Stimulated activated CD4-positive, alpha-beta T cell treated with anti-CD3 and anti-CD28 coated beads, Interleukin-2, amount 100 ng/mL, for 4 hours (primary cell): ENCODE measurements at regions not wholly inside any gene's neighbourhood (a gene's known extent, or its start where the extent isn't known, plus 50 kb on each side); places are given as distances from the start of the nearest gene placed in this dataset.
"Not testable (repeated sequence)": the region's sequence is repeated elsewhere in the genome, so short reads cannot be mapped to it uniquely, and the experiment has no call there.

Source experiments
- DNase-seq: peaks from one replicate; pipeline ENCODE4 v3.0.0-alpha.2; 2020; ENCODE audit warnings: low read depth

DNA sequence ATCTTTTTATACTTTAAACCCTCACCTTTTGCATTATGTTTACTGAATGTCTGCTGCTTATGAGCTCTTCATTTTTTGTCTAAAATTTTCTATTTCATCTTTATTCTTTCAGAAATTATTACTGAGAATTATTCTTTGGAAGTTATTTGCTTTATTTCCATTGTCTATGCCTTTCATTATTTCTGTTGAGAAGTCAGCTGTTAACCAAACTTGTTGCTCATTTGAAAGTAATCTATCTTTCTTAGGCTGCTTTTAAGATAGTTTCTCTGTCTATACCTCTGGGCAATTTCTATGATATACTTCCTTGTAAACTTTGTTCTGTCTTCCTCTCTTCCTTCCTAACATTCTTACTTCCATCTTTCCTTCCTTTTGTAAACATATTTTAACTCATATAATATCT, 1165.9 kb upstream of the CELF2 start:
- no peak for DNase-seq

DNA sequence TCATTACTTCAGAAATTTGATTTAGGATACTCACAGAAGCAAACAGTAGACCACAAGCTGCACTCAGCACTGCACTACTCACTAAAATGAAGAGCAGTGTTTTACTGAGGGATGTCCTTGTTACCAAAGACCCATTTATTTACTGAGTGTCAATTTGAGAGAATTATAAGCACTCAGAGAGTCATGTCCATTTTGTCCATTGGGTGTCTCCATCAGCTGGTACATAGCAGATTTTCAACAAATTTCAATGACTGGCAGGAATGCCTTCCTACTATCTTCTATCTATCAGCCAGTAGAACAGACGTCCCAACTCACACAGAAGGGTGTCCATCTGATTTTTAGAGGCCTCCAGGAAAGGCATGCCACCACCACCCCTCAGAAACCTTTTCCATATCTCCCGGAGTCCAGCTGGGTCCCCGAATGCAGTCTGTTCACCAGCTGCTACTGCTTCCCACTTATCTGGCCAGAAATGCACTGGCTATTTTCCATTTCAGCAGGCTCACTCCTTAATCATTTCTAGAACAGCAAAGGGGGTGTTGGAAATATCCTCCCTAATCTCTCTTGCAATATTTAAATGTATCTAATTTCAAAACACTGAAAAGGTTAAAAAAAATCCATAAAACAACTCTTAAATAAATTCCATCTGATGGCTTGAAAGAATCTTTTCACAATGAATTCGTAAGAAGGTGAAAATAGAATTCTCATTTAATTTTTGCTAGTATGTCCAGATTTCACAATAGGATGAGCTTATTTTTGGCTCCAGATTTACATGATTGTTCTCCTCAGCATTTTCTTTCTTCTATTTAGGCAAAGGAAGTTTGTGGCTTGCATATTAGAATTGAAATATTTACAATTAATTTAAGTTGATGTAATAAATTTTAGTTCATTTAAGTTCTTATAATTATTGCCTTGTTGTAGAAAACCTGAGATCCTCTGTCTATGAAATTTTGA, 1164.0 kb upstream of the CELF2 start:
- DNase-seq: no peak

DNA sequence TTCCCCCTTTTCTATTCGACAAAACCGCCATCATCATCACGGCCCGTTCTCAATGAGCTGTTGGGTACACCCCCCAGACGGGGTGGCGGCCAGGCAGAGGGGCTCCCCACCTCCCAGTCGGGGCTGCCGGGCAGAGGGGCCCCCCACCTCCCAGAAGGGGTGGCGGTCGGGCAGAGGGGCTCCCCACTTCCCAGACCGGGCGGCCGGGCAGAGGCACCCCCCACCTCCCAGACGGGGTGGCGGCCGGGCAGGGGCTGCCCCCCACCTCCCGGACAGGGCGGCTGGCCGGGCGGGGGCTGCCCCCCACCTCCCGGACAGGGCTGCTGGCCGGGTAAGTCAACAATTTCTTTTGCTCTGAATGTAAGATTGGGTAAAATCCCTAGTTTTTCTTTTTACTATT, 1162.2 kb upstream of the CELF2 start:
- not testable (repeated sequence) for DNase-seq

DNA sequence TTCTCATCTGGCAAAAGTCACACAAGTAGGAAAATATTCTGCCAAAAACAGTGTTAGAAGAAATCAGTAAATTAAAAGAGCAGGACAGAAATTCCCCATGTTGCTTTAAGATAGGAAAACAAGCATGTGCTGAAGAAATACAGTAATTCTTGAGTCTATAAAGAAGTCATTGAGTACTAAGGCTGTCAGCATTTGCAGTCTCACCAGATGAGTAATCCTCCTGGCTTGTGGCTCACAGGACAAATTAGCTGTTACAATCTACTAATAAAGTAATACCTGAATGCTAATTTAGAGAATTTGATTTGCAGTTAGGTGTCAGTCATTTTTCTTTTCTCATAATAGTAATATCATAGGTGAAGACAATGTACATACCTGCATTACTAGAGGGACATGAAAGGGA, 1158.9 kb upstream of the CELF2 start:
- no peak for DNase-seq

DNA sequence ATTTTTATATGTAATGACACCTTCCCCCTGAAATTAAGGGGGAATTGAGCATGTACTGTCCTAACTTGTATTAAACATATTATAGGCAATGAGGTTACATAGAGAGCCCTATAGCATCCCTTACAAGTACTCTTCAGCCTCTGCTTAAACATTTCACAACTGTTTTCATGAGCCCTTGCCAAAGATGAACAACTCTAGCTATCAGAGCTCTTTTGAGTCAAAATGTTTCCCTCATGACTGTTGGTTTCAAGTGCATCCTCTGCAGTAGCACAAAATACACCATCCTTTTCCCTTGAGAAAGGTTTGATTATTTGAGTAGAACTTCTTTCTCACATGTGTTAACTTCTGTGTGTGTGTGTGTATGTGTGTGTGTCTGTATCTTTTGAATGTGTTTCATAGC, 1157.6 kb upstream of the CELF2 start:
- no peak for DNase-seq

DNA sequence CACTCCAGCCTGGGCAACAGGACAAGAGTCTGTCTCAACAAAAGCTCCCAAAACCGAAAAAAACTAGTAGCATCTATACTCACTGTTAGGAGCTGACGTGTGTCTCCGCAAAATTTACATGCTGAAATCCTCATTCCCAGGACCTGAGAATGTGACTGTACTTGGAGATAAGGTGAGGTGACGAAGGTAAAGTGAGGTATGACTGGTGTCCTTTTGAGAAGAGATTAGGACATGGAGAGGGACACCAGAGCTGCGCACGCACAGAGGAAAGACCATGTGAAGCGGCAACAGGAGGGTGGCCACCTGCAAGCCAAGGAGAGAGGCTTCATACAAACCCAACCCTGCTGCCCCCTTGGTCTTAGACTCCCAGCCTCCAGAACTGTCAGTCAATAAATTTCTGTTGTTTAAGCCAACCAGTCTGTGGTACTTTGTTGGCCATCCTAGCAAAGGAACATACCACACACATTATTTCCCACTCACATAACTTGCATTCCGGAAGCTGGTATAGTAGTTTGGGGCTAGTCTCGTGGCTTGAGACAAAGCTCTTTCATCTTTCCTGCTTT, 1154.0 kb upstream of the CELF2 start:
- DNase-seq: no peak

DNA sequence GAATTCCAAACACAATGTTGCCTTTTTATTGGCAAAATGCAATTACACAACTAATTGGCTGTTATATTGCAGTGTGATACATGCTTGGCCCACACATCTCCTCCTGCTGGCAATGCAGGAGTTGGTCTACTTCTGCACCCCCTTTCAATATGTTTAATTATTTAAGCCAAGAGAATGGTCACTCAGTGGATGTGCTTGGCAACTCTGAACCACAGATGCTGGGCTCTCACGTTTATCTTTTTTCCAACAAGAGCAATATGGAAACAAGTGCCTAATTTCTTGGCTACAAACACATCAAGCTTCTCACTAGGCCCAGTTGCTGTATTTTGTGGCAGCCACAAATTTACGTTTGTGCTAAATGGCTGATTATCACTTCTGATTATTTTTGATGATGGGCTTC, 1149.2 kb upstream of the CELF2 start:
- no peak for DNase-seq

DNA sequence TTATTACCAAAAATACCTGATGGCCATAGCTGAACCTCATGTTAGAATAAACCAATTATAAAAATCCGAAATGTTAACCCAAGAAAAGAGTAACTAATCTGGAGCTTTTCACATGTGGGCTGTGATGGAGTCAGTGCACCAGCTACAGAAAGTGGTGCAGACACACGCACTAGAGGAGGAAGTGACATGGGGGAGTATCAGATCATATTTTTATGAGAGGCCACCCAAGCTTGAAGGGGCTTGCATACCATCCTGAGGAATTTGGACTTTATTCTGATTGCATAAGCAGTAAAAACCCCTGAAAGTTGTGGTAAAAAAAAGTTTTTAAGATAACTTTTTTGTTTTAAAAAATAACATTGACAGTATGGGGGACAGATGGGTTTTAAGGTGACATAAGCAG, 1148.5 kb upstream of the CELF2 start:
- DNase-seq: no peak

DNA sequence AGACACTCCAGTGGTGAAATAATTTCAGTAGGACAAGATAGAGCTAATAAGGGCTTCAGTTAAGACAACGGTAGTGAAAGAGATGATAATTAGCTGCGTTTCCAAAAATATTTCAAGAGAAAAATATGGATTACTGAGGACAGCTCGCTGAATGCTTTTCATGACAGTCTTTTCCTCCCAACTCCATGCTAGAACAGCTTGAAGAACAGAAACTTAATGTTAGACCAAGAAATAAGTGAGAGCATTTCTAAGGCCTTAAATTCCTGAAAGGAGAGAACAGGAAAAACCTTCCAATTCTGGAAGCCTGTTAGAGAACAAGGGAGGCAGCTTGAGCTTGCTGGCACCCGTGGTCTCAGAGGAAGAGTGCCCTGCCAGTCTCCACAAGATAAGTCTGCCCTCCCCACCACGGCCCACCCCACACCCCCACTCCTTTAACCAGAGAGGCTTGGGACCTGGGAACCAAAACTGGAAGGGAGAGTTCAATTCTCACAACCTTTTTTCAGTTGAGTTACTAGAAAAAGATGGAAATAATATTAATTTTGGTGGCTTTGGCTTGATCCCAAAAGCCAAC, 1148.0 kb upstream of the CELF2 start:
- no peak for DNase-seq

DNA sequence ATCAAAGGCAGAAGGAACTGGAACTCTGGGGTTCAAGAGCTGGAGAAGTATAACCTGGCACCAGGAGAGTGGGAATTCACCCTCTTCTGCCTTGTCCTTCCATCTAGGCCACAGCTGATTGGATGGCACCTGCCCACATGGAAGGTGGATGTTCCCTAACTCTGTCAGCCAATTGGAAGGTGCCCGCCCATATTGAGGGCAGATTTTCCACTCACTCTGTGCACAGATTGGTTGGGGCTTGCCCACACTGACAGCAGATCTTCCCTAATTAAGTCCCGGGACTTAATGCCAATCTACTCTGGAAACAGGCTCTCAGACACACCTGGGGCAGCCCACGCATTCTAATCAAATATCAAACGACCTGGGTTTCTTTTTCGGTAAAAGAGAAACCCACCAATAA, 1142.3 kb upstream of the CELF2 start:
- DNase-seq: no peak

DNA sequence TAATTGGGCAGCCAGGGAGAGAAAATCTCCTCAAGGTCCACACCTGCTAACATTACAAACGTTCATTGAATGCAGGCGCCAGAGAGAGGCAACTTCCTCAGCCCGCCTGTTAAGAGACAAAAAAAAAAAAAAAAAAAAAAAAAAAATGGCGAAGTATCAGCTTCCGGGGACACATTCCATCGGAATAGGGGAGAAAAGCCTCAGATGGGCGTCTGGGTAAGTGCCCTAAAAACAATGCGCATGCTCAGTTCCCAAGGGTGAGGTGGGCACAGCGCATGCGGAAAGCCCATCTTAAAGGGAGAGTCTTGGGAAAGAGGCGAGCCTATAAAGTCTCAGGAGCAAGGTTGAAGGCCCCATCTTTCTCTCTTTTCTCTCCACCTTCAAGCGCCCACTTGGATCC, 1139.7 kb upstream of the CELF2 start:
- DNase-seq: no peak

DNA sequence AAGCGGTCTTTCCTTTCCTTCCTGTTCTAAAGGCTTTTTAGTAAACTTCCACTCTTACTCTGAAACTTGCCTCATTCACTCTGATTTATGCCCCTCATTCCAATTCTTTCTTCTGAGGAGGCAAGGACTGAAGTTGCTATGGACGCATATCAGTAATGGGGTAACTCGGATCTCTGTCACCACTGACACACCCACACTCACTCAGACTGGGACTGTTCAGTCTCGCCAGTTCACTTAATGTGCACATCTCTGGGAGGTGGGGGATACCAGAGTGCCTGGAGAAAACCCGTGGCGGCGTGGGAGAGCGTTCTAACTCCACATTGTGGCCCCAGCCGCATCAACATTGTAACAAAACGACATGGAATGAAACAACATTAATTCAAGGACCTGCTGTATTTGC, 1139.3 kb upstream of the CELF2 start:
- DNase-seq: no peak

DNA sequence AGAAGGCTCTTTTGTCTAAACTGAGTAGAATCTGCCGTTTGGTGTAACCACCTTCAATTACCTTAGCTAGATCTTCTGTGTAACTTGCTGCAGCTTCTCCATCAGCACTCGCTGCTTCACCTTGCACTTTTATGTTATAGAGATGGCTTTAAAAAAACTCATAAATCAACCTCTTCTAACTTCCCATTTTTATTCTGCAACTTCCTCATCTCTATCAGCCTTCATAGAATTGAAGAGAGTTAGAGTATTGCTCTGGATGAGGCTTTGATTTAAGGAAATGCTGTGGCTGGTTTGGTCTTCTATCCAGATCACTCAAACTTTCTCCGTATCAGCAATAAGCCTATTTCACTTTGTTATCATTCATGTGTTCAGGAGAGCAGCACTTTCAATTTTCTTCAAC, 1131.9 kb upstream of the CELF2 start:
- no peak for DNase-seq

DNA sequence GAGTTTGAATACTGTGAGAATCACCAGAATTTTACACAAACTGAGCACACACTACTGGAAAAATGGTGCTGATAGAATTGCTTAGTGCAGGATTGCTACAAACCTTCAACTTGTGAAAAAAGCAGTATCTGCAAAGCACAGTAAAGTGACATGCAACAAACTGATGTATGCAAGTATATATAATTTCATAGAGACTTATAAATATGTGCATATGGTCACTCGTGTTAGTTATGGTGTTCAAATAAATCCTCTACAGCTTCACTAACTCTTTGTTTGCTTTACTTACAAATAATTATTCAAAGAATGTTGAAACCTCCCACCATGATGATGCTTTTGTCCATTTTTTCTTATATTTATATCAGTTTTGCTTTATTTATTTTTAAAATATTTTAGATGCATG, 1130.9 kb upstream of the CELF2 start:
- DNase-seq: no peak

DNA sequence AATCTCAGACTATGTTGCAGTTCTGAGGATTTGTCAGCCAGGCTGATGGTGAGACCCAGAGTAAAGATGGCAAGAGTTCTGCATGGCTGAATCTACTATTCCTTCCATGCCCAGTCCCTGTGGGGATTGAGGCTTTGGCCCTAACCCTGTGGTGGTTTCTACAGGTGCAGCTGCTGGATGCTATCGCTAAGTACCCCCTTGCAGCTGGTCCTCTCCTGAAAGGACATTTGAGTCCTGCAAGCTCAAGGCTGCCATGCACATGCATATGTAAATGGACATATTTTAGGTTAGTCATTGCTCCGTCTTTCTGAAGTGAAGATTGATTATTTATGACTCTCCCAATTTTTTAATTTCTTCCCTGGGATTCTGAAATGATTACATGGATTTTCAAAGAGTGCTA, 1122.2 kb upstream of the CELF2 start:
- no peak for DNase-seq

DNA sequence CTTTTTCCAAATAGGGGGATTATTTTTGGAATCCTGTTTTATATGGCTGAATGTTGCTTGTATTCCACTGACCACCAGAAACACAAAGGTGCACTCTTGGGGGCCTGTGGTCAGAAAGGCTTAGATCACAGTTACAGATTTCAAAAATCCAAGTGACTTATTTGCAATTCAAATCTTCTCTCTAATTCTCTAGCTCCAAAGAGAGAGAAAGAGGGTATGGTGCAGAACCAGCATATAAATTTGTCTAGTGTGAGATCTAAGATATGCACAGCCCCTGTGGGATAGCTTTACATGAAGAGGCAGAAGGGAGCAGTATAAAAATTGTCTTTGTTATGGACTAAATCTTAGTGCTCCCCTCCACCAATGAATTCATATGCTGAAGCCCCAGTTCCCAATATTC, 1121.7 kb upstream of the CELF2 start:
- DNase-seq: no peak

DNA sequence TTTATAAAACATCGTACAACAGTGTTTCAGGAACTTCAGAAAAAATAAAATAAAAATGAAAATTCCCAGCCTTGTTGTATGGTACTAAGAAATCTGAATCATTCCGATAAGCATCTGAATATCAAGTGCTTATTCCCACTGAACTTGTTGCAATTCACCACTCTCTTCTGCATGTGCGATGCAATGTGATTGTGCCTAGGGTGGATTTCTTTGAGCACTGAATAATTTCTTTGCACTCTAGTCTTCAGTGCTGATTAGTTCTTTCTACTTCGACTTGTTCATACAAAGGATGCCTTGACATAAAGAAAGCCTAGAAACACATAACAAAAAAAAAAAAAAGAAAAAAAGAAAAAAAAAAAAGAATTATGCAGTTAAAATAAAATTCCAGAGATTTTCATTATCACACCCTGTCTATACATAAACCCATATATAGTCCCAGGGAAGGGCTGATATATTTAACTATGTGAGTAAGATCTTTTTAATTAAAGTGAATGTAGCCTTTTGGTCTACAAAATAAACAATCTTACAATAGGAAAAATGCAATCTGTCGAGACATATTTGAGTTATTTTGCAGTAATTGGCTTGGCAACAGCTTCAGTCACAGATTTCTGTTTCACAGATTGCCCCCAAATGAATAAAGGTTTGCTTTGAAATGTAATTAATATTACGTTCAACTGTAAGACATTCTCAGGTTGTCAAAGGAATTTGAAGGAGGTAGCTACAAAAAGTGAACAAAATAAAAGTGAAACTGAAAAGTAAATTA, 1118.9 kb upstream of the CELF2 start:
- DNase-seq: no peak

DNA sequence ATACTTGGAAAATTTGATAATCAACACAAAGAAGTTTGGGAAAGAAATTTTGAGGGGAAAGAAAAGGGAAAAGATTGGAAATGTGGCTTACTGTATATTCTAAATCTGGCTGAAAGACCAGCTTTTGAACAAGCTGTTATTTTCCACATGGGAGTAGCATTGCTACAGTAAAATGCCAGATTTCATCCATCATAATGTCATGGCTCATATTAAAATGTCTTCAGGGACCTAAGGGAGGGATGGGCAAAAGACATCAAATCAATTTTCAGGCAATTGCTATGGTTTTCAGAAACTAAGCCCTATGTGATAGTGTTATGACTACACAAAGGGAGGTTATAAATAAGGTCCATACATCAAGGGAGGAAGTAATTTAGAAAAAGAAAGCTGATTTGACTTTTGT, 1116.9 kb upstream of the CELF2 start:
- no peak for DNase-seq

DNA sequence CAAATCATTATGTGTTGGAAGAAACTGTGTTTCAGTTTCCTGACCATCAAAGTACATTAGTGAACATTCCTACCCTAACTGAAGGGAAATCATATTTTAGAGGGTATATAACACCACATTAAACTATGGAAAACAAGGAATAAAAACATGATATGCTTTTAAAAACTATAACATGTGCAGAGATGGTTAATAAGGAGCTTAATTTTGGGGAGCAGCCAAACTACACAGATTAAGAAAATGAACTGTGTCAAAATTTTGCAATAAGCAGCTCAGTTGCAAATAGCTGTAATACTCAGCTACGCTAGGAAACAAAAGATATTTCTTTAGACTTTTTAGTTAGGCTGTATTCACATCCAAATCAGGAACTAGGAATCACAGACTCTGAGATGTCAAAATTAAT, 1115.7 kb upstream of the CELF2 start:
- no peak for DNase-seq

DNA sequence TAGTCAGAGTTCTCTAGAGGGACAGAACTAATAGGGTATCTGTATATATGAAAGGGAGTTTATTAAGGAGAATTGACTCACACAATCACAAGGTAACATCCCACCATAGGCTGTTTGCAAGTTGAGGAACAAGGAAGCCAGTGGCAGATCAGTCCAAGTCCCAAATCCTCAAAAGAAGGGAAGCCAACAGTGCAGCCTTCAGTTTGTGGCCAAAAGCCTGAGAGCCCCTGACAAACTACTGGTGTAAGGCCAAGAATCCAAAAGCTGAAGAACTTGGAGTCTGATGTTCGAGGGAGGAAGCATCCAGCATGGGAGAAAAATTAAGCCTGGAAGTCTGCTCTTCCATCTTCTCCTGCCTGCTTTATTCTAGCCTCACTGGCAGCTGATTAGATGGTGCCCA, 1107.2 kb upstream of the CELF2 start:
- no peak for DNase-seq

DNA sequence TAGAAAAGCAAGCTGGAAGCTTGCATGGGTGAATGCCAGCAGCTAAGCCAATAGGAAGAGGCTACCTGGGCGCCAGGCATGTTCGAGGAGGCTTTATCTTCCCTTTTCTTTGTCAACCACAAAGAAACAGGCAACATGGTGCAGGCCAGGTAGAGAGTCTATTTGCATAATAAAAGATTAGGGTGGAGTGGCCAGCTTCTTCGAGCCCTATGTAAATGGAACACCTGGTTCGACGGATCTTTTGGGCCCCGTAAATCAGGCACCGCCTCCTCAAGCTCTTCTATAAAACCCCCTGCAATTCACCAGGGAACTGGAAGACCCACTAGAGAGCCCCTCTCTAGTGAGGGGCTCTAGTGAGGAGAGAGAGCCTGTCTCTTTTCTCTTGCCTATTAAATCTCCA, 1106.2 kb upstream of the CELF2 start:
- no peak for DNase-seq

DNA sequence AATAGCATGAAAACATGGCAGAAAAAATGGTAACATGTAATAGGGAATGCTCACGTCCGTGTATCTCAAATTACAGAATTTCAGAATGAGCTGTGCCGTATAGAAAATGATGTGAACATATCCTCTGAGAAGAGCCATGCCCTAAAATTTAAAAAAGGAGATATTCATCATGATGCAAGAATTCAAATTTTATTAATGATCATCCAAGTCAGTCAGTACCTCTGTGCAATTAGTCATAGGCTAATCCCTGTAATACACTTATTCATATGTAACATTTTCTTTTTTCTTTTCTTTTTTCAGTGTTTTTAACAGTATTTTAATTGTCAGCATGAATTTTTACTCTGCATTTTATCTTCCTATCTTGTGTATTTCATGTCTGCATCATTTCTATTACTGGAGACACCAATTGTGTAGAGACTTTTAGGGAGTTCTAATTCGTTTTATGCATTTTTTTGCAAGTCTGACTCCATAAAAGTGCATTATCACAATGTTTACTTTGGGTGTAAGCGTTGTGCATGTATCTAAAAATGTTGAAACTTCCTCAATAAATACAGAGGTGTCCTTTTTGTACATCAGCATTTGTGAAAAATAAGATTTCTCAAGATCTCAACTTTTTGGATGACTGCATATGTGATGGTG, 1103.7 kb upstream of the CELF2 start:
- no peak for DNase-seq
